Tibial artery (tissue), 4 donors: ENCODE measurements at regions not wholly inside any gene's neighbourhood (a gene's known extent, or its start where the extent isn't known, plus 50 kb on each side); places are given as distances from the start of the nearest gene placed in this dataset.
A peak's percentile ranks its signal among the peaks of the same experiment; 100 is the strongest.

Experiments
- DNase-seq, 2 donors: peaks; one replicate each; pipeline ENCODE4 v3.0.0-alpha.2; 2019
- H3K27ac ChIP-seq, 2 donors: fragments of 200-600 bp; sonication (generic) in 1 of 2; 1 replicate in 1 of 2; 2 replicates in 1 of 2; pipeline ENCODE4 v1.5.1; 2018 to 2019; ENCODE audit warnings: mild to moderate bottlenecking in 1 of 2
- H3K27me3 ChIP-seq, 2 donors: fragments of 200-600 bp; sonication (generic) in 1 of 2; one replicate each; pipeline versions ENCODE4 v1.5.1 to v1.6.0; 2016 to 2019
- H3K36me3 ChIP-seq, 3 donors: fragments of 200-600 bp; sonication (generic) in 2 of 3; one replicate each; pipeline ENCODE4 v1.5.1; 2016 to 2019; ENCODE audit warnings: mild to moderate bottlenecking in 2 of 3
- H3K4me1 ChIP-seq, 4 donors: fragments of 200-600 bp; sonication (generic) in 2 of 4; 1 replicate in 3 of 4; 2 replicates in 1 of 4; pipeline ENCODE4 v1.5.1; 2016 to 2019
- H3K4me3 ChIP-seq, 2 donors: fragments of 200-600 bp; sonication (generic) in 1 of 2; 1 replicate in 1 of 2; 2 replicates in 1 of 2; pipeline ENCODE4 v1.5.1; 2018 to 2019; ENCODE audit warnings: mild to moderate bottlenecking in 2 of 2
- H3K9me3 ChIP-seq, 3 donors: fragments of 200-600 bp; sonication (generic) in 1 of 3; one replicate each; pipeline ENCODE4 v1.5.1; 2016 to 2019
- intact Hi-C: fragments of 100-400 bp; cut with DNase I; formaldehyde crosslinking; loops from one replicate; pipeline ENCODE4 v1.15.0; 2023; ENCODE audit warnings: low total_unique reads
- TF ChIP-seq, protein P1 (sequence below), 2 experiments: fragments of 200-600 bp in 1 of 2; fragments of 450-650 bp in 1 of 2; IDR thresholded peaks; one replicate each; pipeline ENCODE4 v1.5.1; 2017 to 2019; ENCODE audit warnings: antibody characterized with exemption in 2 of 2, mild to moderate bottlenecking in 1 of 2, moderate library complexity in 1 of 2

DNA sequence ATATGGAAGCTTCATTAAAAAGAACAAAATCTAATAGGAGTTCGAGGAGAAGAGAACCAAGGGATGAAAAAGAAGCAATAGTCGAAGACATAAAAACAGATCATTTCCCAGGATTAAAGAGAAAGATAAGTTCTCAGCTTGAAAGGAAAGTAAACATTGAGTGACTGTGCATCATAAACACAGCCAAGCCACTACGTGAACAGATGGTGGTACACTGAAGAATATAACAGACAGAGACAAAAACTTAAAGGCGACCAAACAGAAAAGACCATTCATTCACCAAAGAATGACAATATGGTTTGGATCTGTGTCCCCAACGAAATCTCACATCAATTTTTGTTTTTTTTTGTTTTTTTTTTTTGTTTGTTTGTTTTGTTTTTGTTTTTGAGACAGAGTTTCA is 210.8 kb upstream of the LINGO1 start:
- peaks cover 0 to 4% (median 0%) of the 10 kb centered on the region in 3 donors for H3K36me3 ChIP-seq
- H3K9me3 ChIP-seq = peaks cover 0 to 16% (median 8%) of the 10 kb centered on the region in 3 donors
- no peaks in the 10 kb centered on the region for H3K4me1 ChIP-seq
- TF ChIP-seq, protein P1, sequence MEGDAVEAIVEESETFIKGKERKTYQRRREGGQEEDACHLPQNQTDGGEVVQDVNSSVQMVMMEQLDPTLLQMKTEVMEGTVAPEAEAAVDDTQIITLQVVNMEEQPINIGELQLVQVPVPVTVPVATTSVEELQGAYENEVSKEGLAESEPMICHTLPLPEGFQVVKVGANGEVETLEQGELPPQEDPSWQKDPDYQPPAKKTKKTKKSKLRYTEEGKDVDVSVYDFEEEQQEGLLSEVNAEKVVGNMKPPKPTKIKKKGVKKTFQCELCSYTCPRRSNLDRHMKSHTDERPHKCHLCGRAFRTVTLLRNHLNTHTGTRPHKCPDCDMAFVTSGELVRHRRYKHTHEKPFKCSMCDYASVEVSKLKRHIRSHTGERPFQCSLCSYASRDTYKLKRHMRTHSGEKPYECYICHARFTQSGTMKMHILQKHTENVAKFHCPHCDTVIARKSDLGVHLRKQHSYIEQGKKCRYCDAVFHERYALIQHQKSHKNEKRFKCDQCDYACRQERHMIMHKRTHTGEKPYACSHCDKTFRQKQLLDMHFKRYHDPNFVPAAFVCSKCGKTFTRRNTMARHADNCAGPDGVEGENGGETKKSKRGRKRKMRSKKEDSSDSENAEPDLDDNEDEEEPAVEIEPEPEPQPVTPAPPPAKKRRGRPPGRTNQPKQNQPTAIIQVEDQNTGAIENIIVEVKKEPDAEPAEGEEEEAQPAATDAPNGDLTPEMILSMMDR (IDR thresholded peaks at IDR 0.05) = no peak
- DNase-seq = no peak
- no peak overlapping the region for H3K27ac ChIP-seq
- no peak overlapping the region for H3K4me3 ChIP-seq
- intact Hi-C loops = no loop called here
- H3K27me3 ChIP-seq = peaks cover 0 to 42% of the 10 kb centered on the region in 2 donors

DNA sequence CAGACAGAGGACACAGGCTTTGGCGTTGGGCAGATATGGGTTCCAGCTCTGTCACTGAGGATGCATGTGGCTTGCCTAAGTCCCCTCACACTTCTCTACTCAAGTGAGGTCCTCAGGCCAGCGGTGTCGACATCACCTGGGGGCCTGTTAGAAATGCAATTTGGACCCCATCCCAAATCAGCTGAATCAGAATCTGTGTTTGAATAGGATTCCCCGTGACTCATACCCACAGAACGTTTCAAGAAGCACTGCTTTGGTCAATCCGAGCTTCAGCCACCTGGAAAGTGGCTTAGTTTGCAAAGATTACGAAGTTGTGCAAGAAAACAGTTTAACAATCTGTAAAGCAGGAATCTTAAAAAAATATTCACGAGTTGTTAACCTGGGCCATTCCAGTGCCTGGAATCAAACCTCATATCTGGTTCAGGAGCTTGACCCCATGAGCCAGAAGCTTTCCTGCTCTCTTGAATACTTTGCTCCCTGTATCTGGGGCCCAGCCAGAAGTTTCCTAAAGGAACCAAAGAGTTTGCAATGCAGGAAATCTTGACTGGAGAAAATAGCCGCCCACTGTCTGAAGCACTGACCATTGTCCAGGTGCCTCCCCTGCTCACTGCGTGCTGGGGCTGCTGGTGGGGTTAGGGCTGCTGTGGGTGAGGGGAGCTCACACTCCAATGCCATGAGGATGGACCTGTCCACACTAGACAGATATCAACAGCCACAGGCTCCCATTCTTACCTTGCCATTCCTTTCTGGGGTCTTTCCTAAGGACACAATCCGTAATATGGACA is 208.5 kb upstream of the LINGO1 start:
- H3K4me1 ChIP-seq = no peaks in the 10 kb centered on the region
- no peak overlapping the region for H3K4me3 ChIP-seq
- no peak overlapping the region for H3K27ac ChIP-seq
- TF ChIP-seq, protein P1 (IDR thresholded peaks at IDR 0.05) = no peak
- H3K36me3 ChIP-seq = peaks cover 0 to 4% (median 0%) of the 10 kb centered on the region in 3 donors
- H3K27me3 ChIP-seq = peaks cover 0 to 62% of the 10 kb centered on the region in 2 donors
- DNase-seq = peak in 1 of 2 donors; percentile 21
- peaks cover 0 to 16% (median 8%) of the 10 kb centered on the region in 3 donors for H3K9me3 ChIP-seq
- intact Hi-C loops = no loop called here

DNA sequence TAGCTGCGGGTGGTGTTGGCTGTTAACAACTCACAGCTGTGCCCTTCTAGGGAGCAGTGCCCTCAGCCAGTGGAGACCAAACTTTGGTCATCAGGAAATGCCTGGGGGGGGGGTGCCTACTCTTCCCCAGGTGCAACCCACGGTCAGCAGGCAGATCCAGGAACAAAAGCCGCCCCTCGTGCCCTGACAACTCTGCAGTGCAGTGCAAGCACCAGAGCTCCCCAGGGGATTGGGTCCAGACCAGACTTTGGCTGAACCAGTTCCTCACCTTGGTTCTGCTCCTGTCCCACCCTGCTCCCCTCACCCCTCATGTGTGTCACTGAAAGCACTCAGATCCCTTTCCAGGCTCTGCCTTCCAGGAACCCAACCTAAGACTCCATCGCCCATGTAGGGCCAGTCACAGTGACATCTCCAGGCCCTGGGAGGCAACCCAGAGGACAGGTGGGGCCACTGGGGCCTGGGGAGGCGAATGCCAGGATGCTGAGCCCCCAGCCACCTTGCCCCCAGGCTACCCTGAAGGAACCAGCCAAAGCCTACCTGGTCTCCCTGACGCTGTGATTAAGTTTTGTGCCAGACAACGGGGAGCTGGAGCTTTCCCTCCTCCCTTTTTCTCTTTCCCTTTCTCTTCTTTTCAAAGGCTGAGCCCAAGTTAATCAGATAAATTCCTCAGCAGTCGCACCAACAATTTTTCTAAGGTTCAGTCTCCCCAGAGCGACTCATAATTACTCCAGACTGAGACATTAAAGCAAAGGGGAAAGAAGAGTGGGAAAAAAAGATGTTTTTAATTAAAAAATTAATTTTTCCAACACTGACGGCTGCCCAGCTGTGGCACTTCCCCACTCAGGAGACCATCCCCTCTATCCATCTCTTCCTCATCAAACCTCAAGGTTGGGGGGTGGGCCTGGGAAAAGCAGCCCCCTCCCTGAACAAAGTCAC is 207.5 kb upstream of the LINGO1 start:
- no peaks in the 10 kb centered on the region for H3K4me1 ChIP-seq
- TF ChIP-seq, protein P1 (IDR thresholded peaks at IDR 0.05) = no peak
- peaks cover 0 to 61% of the 10 kb centered on the region in 2 donors for H3K27me3 ChIP-seq
- H3K9me3 ChIP-seq = peaks cover 0 to 12% (median 6%) of the 10 kb centered on the region in 3 donors
- DNase-seq = peak in 1 of 2 donors; percentile 49
- H3K27ac ChIP-seq = no peak overlapping the region
- no peak overlapping the region for H3K4me3 ChIP-seq
- intact Hi-C loops = no loop called here
- no peaks in the 10 kb centered on the region for H3K36me3 ChIP-seq

DNA sequence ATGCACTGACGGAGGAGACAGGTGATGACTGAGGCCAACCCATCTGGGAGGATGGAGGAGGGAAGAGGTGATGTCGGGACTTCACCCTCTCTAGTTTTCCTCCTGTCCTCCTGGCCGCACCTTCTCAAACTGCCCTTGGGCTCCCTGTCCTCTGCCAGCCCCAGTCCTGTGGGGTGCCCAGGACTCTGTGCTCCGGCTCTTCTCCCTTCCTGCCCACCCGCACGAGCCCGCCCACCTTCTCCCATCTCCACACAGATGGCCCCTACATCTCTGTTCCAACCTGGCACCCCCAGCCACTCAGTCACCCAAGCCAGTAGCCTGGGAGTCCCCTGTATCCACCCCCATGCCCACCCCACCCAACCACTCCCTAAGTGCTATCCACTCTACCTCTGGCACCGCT is 206.7 kb upstream of the LINGO1 start:
- Histone ChIP-seq H3K27me3 (peaks cover 0 to 61% of the 10 kb centered on the region in 2 donors), H3K36me3 (no peaks in the 10 kb centered on the region), H3K4me3 (no peak overlapping the region), H3K27ac (no peak overlapping the region), H3K4me1 (no peaks in the 10 kb centered on the region), H3K9me3 (peaks cover 0 to 5% (median 0%) of the 10 kb centered on the region in 3 donors)
- intact Hi-C loops = no loop called here
- peak in 1 of 2 donors; percentile 34 for DNase-seq
- TF ChIP-seq, protein P1 (IDR thresholded peaks at IDR 0.05) = no peak

DNA sequence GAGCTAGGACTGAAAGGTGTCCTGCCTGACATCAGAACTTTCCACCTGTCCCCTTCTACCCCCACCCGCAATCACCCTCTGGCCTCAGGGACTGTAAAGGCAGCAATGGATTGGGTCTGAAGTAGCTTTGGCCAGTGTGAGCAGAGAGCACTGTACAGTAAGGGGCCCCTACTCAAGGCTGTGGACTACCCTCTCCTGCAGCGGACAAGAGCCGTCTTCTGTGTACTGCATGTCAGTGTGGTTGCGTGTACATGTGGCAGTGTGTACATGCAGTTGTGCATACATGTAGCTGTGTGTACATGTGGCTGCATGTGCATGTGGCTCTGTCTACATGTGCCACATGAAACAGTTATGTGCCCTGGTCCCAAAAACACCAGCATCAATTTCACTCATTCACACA is 205.9 kb upstream of the LINGO1 start:
- TF ChIP-seq, protein P1 (IDR thresholded peaks at IDR 0.05) = no peak
- intact Hi-C loops = no loop called here
- Histone ChIP-seq H3K4me1 (no peaks in the 10 kb centered on the region), H3K27ac (no peak overlapping the region), H3K4me3 (no peak overlapping the region), H3K27me3 (peaks cover 0 to 64% of the 10 kb centered on the region in 2 donors), H3K36me3 (no peaks in the 10 kb centered on the region), H3K9me3 (no peaks in the 10 kb centered on the region)
- peak in 1 of 2 donors; percentile 19 for DNase-seq
